ENCODE measurements at regions not wholly inside any gene's neighbourhood (a gene's known extent, or its start where the extent isn't known, plus 50 kb on each side); places are given as distances from the start of the nearest gene placed in this dataset.

DNA sequence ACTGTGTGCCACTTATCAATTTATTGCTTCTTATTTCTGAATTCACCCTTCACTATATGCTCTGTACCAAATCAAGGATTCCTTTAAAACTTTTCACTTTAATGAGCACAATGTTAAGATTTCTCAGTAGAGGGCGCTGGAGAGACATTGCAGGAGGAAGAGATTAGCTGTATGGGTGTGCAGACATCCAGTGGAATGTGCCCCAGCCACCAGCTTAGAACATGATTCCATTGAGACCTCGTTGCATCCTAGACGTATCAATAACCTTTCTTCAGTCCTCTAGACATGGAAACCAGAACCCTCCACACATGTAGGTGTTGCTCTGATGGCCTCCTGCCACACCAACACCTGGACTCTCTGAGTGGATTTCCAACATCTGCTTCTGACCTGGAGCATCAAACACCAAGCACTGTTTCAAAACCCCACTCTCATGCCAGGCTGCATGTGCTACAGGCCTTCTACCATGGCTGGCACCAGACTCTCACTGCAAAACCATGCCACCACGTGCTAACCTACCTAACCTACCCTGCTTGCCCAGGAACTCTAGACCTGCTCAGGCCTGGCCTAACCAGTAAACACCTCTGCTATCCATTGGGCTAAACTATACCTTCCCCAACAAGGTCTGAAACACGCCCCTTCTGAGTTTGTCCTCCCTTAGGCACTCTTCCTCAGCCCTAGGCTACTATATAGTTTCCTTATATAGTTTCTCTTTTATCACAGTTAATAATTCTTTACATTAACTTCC lies 633.2 kb upstream of the PKDCC start:
- Histone ChIP-seq H3K4me3 (ENCODE audit: low read length) (no peak overlapping the region), H3K36me3 (ENCODE audit: insufficient read depth, low read length) (no peaks in the 10 kb centered on the region), H3K4me1 (ENCODE audit: insufficient read depth, low read length) (no peaks in the 10 kb centered on the region), H2AFZ (ENCODE audit: low read depth, low read length) (no peak overlapping the region), H3K27me3 (ENCODE audit: insufficient read depth, low read length) (no peaks in the 10 kb centered on the region), H3K9me3 (ENCODE audit: low read length) (no peaks in the 10 kb centered on the region)

DNA sequence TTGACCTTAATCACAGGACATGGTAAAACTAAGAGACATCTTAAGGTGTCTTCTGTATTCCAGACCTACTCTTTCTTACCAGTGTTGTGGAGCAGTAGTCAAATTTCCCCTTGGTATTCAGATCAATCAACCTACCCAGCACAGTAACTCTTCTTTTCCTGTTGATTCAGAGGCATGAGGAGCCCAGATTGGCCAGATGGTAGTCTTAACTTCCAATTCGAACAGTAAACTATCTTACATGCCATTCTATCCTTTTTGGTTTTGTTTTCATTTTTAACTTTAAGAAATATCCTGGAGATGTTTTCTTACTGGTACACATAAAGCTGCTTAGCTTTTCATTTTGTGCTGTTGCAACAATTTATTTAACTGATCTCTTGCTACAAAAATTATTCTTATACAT lies 630.3 kb upstream of the PKDCC start:
- no peaks in the 10 kb centered on the region for H3K36me3 ChIP-seq (ENCODE audit: insufficient read depth, low read length)
- no peaks in the 10 kb centered on the region for H3K27me3 ChIP-seq (ENCODE audit: insufficient read depth, low read length)
- no peaks in the 10 kb centered on the region for H3K9me3 ChIP-seq (ENCODE audit: low read length)
- no peaks in the 10 kb centered on the region for H3K4me1 ChIP-seq (ENCODE audit: insufficient read depth, low read length)
- H3K4me3 ChIP-seq (ENCODE audit: low read length), result no peak overlapping the region
- no peak overlapping the region for H2AFZ ChIP-seq (ENCODE audit: low read depth, low read length)

- no peaks in the 10 kb centered on the region for H3K27me3 ChIP-seq (ENCODE audit: insufficient read depth, low read length)
- H3K4me1 ChIP-seq (ENCODE audit: insufficient read depth, low read length), result no peaks in the 10 kb centered on the region
- no peaks in the 10 kb centered on the region for H3K9me3 ChIP-seq (ENCODE audit: low read length)
- no peaks in the 10 kb centered on the region for H3K36me3 ChIP-seq (ENCODE audit: insufficient read depth, low read length)
- no peak overlapping the region for H3K4me3 ChIP-seq (ENCODE audit: low read length)
- no peak overlapping the region for H2AFZ ChIP-seq (ENCODE audit: low read depth, low read length)
Observed at GRCh38 chr2:41420219-41420618, 627.6 kb upstream of the PKDCC start.

DNA sequence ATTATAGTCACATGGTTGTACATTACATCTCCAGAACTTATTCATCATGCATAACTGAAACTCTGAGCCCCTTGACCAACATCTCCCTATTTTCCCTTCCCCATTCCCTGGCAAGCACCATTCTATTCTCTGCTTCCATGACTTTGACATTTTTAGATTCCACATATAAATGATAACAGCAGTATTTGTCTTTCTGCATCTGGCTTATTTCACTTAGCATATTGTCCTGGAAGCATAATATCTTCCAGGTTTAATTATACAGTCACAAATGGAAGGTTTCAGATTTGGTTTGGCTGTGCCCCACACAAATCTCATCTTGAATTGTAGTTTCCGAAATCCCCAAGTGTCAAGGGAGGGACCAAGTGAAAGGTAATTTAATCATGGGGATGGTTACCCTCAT lies 626.9 kb upstream of the PKDCC start:
- H3K4me1 ChIP-seq (ENCODE audit: insufficient read depth, low read length), result no peaks in the 10 kb centered on the region
- no peak overlapping the region for H2AFZ ChIP-seq (ENCODE audit: low read depth, low read length)
- no peaks in the 10 kb centered on the region for H3K9me3 ChIP-seq (ENCODE audit: low read length)
- H3K27me3 ChIP-seq (ENCODE audit: insufficient read depth, low read length), result no peaks in the 10 kb centered on the region
- H3K4me3 ChIP-seq (ENCODE audit: low read length), result no peak overlapping the region
- no peaks in the 10 kb centered on the region for H3K36me3 ChIP-seq (ENCODE audit: insufficient read depth, low read length)

DNA sequence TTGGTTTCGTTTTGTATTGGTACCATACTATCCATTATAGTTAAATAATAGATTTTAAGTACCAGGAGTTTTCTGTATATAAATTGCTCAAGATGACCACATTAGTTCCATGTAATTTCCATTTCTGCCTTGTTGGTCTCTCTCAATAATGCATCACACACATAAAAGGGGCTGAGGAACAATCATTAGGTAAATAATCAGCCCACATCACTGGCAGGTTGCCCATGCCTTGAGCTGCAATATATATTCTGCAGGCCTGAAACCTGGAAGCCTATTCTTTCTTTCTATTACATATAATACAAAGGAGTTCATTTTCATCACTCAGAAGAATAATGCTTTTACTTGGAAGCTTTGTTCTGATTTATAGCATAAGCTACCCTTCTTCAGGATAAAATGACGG lies 616.1 kb upstream of the PKDCC start:
- H3K9me3 ChIP-seq (ENCODE audit: low read length), result no peaks in the 10 kb centered on the region
- no peaks in the 10 kb centered on the region for H3K36me3 ChIP-seq (ENCODE audit: insufficient read depth, low read length)
- H3K4me1 ChIP-seq (ENCODE audit: insufficient read depth, low read length), result no peaks in the 10 kb centered on the region
- no peak overlapping the region for H3K4me3 ChIP-seq (ENCODE audit: low read length)
- no peak overlapping the region for H2AFZ ChIP-seq (ENCODE audit: low read depth, low read length)
- no peaks in the 10 kb centered on the region for H3K27me3 ChIP-seq (ENCODE audit: insufficient read depth, low read length)

DNA sequence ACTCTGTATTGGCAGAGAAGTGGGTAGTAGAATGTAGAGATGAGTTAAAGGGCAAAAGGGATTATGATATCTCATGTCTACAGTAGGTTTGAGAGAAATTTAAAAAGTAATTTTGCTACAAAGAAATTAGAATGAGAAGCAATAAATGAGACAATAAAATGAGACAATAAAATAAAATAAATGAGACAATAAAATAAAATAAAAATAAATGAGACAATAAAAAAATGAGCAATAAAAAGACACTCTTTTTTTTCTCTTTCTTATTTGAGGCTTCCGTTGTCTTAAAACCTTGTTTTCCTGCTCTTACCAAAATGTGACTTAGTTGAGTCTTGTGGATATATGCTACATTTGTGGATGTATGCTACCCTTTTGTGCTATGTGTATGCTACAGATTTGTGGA lies 615.4 kb upstream of the PKDCC start:
- Histone ChIP-seq H3K4me3 (ENCODE audit: low read length) (no peak overlapping the region), H3K9me3 (ENCODE audit: low read length) (no peaks in the 10 kb centered on the region), H3K4me1 (ENCODE audit: insufficient read depth, low read length) (no peaks in the 10 kb centered on the region), H3K27me3 (ENCODE audit: insufficient read depth, low read length) (no peaks in the 10 kb centered on the region), H3K36me3 (ENCODE audit: insufficient read depth, low read length) (no peaks in the 10 kb centered on the region), H2AFZ (ENCODE audit: low read depth, low read length) (no peak overlapping the region)

DNA sequence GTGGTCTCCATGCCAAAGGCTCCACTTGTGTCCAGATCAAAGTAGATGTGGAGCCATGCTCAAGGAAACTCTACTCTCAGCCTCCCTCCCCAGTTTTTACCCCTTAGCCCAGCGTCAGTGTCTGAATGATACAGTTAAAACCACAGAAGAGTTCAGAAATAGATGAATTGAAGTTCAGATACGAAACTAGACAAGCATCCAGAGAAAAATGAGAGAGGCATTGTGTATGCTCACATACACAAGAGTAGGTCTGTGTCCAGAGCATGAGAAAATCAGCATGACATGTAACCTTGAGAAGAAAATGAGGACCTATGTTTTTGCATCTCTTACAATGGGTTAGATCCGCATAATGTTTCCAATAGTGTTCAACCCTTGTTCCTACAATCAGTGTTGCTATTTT lies 612.8 kb upstream of the PKDCC start:
- Histone ChIP-seq H3K36me3 (ENCODE audit: insufficient read depth, low read length) (no peaks in the 10 kb centered on the region), H3K4me1 (ENCODE audit: insufficient read depth, low read length) (no peaks in the 10 kb centered on the region), H3K27me3 (ENCODE audit: insufficient read depth, low read length) (no peaks in the 10 kb centered on the region), H3K4me3 (ENCODE audit: low read length) (no peak overlapping the region), H2AFZ (ENCODE audit: low read depth, low read length) (no peak overlapping the region), H3K9me3 (ENCODE audit: low read length) (no peaks in the 10 kb centered on the region)

- no peak overlapping the region for H3K4me3 ChIP-seq (ENCODE audit: low read length)
- H2AFZ ChIP-seq (ENCODE audit: low read depth, low read length), result no peak overlapping the region
- no peaks in the 10 kb centered on the region for H3K4me1 ChIP-seq (ENCODE audit: insufficient read depth, low read length)
- H3K27me3 ChIP-seq (ENCODE audit: insufficient read depth, low read length), result no peaks in the 10 kb centered on the region
- H3K9me3 ChIP-seq (ENCODE audit: low read length), result no peaks in the 10 kb centered on the region
- H3K36me3 ChIP-seq (ENCODE audit: insufficient read depth, low read length), result no peaks in the 10 kb centered on the region
Observed at GRCh38 chr2:41441958-41442357, 605.9 kb upstream of the PKDCC start.

GRCh38 chr2:41445865-41446264 lies 602.0 kb upstream of the PKDCC start:
- H3K4me3 ChIP-seq (ENCODE audit: low read length), result no peak overlapping the region
- H3K27me3 ChIP-seq (ENCODE audit: insufficient read depth, low read length), result no peaks in the 10 kb centered on the region
- H3K4me1 ChIP-seq (ENCODE audit: insufficient read depth, low read length), result no peaks in the 10 kb centered on the region
- H3K9me3 ChIP-seq (ENCODE audit: low read length), result no peaks in the 10 kb centered on the region
- no peak overlapping the region for H2AFZ ChIP-seq (ENCODE audit: low read depth, low read length)
- no peaks in the 10 kb centered on the region for H3K36me3 ChIP-seq (ENCODE audit: insufficient read depth, low read length)

GRCh38 chr2:41446266-41446665 lies 601.6 kb upstream of the PKDCC start:
- Histone ChIP-seq H3K4me1 (ENCODE audit: insufficient read depth, low read length) (no peaks in the 10 kb centered on the region), H3K4me3 (ENCODE audit: low read length) (no peak overlapping the region), H2AFZ (ENCODE audit: low read depth, low read length) (no peak overlapping the region), H3K9me3 (ENCODE audit: low read length) (no peaks in the 10 kb centered on the region), H3K27me3 (ENCODE audit: insufficient read depth, low read length) (no peaks in the 10 kb centered on the region), H3K36me3 (ENCODE audit: insufficient read depth, low read length) (no peaks in the 10 kb centered on the region)

DNA sequence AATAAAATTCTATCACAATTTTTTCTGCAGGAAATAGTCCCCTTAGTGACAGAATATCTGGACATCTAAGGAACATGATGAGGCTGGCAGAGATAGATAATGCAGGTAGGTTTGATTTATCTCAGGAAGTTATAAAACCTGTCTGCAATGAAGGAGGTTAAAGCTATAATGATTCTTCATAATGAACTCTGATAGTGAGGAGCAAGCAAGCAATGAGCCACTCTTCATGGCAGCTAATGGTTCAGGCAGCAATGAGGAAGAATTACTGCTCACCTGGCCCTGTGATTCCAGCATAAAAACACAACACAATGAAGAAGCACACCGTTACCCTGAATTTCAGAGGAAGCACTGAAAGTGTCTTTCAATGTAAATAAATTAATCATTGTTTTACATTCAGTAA lies 599.6 kb upstream of the PKDCC start:
- Histone ChIP-seq H2AFZ (ENCODE audit: low read depth, low read length) (no peak overlapping the region), H3K4me1 (ENCODE audit: insufficient read depth, low read length) (no peaks in the 10 kb centered on the region), H3K27me3 (ENCODE audit: insufficient read depth, low read length) (no peaks in the 10 kb centered on the region), H3K9me3 (ENCODE audit: low read length) (no peaks in the 10 kb centered on the region), H3K36me3 (ENCODE audit: insufficient read depth, low read length) (no peaks in the 10 kb centered on the region), H3K4me3 (ENCODE audit: low read length) (no peak overlapping the region)

DNA sequence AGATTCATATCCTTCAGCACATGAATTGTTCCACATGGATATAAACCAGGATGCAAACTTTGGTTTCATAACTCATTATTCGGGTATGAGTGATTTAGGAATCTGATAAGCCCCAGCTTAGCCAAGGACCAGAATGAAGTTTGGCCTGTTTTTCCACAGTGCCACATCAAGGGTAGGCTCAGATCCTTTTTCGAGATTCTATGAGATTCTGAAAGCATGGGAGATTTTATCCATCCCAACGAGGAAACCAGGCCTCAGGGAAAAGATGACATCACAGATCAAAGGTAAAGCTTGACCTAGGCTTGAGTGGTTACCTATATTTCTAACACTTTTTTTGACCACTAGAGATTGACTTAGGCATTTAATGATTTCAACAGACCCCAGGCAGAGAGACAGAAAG lies 590.8 kb upstream of the PKDCC start:
- Histone ChIP-seq H3K9me3 (ENCODE audit: low read length) (no peaks in the 10 kb centered on the region), H3K4me3 (ENCODE audit: low read length) (no peak overlapping the region), H3K4me1 (ENCODE audit: insufficient read depth, low read length) (no peaks in the 10 kb centered on the region), H2AFZ (ENCODE audit: low read depth, low read length) (no peak overlapping the region), H3K36me3 (ENCODE audit: insufficient read depth, low read length) (no peaks in the 10 kb centered on the region), H3K27me3 (ENCODE audit: insufficient read depth, low read length) (no peaks in the 10 kb centered on the region)

DNA sequence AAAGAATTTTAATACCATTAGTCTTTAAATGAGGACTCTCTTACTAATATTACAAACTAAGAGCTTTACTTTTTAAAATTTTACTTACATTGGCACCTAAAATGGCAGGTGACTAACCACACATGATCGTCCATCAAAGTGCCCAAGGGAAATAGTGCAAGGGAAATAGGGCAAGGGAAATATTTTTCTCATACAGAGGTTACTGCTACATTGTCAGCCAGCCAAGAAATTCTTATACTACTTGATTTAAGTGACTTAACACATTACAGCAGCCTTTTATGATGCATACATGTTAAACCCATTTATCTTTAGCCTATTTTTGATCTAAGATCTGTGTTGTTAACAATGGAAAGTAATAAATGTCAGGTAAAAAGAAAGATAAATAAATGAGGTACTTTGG lies 587.2 kb upstream of the PKDCC start:
- H2AFZ ChIP-seq (ENCODE audit: low read depth, low read length), result no peak overlapping the region
- no peaks in the 10 kb centered on the region for H3K27me3 ChIP-seq (ENCODE audit: insufficient read depth, low read length)
- H3K9me3 ChIP-seq (ENCODE audit: low read length), result no peaks in the 10 kb centered on the region
- H3K4me3 ChIP-seq (ENCODE audit: low read length), result no peak overlapping the region
- H3K4me1 ChIP-seq (ENCODE audit: insufficient read depth, low read length), result no peaks in the 10 kb centered on the region
- H3K36me3 ChIP-seq (ENCODE audit: insufficient read depth, low read length), result no peaks in the 10 kb centered on the region

DNA sequence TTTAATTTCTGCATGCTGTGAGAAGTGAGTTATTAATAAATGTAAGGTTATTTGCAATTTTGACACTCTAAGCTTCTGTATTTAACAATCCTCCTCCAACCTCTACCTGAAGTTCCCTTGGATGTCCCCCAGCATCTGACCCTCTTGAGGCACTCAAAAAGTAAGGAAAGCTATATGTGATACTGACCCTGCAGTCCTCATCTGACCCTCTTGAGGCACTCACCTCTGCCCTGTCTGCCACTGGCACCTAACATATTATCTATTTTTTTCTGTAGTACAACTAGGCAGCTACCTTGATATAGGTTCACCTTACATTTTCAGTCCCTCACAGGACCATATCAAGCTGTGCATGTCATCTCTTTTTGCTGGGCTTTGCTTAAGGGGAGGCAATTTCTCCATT lies 583.4 kb upstream of the PKDCC start:
- H3K4me1 ChIP-seq (ENCODE audit: insufficient read depth, low read length), result no peaks in the 10 kb centered on the region
- no peak overlapping the region for H2AFZ ChIP-seq (ENCODE audit: low read depth, low read length)
- no peaks in the 10 kb centered on the region for H3K9me3 ChIP-seq (ENCODE audit: low read length)
- no peak overlapping the region for H3K4me3 ChIP-seq (ENCODE audit: low read length)
- no peaks in the 10 kb centered on the region for H3K27me3 ChIP-seq (ENCODE audit: insufficient read depth, low read length)
- H3K36me3 ChIP-seq (ENCODE audit: insufficient read depth, low read length), result no peaks in the 10 kb centered on the region
